ENCODE measurements at regions not wholly inside any gene's neighbourhood (a gene's known extent, or its start where the extent isn't known, plus 50 kb on each side); places are given as distances from the start of the nearest gene placed in this dataset.

DNA sequence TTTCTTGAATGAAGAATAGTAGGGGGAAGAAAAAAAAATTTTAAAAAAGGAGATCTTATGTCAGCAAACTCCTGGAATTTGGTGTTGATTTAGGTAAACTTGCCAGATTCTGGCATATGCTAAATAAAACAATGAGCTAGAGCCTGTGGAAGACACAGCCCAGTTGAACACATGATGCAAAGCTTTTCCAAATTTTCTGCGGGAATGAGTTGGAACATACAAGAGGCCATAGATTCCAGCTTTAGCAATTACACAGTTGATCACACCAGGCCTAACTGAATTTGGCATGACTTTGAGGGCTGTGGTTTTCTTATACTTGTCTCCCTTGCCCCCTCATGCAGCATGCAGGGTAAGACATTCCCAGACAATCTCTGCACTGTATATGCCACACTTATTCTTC lies 297.0 kb downstream of the SH3GL2 start:
- no peaks in the 10 kb centered on the region for H3K4me1 ChIP-seq (ENCODE audit: control insufficient read depth, extremely low read depth, insufficient read depth, low read length)
- no peak overlapping the region for H3K4me3 ChIP-seq (replicated peaks in 1 of 4; ENCODE audit: control extremely low read depth in 1 of 4, insufficient read depth in 1 of 4, low read depth in 3 of 4, low read length in 4 of 4)
- no peak for DNase-seq (ENCODE audit: low read depth in 2 of 2)
- no peak overlapping the region for H2AFZ ChIP-seq (ENCODE audit: low read length)
- H3K27me3 ChIP-seq (ENCODE audit: control insufficient read depth, insufficient read depth, low read length): no peaks in the 10 kb centered on the region
- no peak for TF ChIP-seq EZH2 (IDR thresholded peaks at IDR 0.05; ENCODE audit: low read length, missing control alignments)
- TF ChIP-seq, protein P1, sequence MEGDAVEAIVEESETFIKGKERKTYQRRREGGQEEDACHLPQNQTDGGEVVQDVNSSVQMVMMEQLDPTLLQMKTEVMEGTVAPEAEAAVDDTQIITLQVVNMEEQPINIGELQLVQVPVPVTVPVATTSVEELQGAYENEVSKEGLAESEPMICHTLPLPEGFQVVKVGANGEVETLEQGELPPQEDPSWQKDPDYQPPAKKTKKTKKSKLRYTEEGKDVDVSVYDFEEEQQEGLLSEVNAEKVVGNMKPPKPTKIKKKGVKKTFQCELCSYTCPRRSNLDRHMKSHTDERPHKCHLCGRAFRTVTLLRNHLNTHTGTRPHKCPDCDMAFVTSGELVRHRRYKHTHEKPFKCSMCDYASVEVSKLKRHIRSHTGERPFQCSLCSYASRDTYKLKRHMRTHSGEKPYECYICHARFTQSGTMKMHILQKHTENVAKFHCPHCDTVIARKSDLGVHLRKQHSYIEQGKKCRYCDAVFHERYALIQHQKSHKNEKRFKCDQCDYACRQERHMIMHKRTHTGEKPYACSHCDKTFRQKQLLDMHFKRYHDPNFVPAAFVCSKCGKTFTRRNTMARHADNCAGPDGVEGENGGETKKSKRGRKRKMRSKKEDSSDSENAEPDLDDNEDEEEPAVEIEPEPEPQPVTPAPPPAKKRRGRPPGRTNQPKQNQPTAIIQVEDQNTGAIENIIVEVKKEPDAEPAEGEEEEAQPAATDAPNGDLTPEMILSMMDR (conservative IDR thresholded peaks at IDR 0.05 in 1 of 2, IDR thresholded peaks at IDR 0.05 in 1 of 2; ENCODE audit: low read depth in 1 of 2, low read length in 2 of 2): no peak
- no peaks in the 10 kb centered on the region for H4K20me1 ChIP-seq (ENCODE audit: control insufficient read depth, extremely low read depth, insufficient read depth, low read length)
- no peaks in the 10 kb centered on the region for H3K9me3 ChIP-seq (ENCODE audit: control insufficient read depth, insufficient read depth, low read depth, low read length)
- H3K27ac ChIP-seq (ENCODE audit: insufficient read depth, low read length): no peak overlapping the region
- H3K36me3 ChIP-seq (ENCODE audit: control insufficient read depth, insufficient read depth, low read length): no peaks in the 10 kb centered on the region
- no peak overlapping the region for H3K9ac ChIP-seq (ENCODE audit: insufficient read depth, low read length)
- H3K79me2 ChIP-seq (ENCODE audit: control insufficient read depth, insufficient read depth, low read length): no peaks in the 10 kb centered on the region
- no peak overlapping the region for H3K4me2 ChIP-seq (ENCODE audit: extremely low read depth, insufficient read depth, low read length)

DNA sequence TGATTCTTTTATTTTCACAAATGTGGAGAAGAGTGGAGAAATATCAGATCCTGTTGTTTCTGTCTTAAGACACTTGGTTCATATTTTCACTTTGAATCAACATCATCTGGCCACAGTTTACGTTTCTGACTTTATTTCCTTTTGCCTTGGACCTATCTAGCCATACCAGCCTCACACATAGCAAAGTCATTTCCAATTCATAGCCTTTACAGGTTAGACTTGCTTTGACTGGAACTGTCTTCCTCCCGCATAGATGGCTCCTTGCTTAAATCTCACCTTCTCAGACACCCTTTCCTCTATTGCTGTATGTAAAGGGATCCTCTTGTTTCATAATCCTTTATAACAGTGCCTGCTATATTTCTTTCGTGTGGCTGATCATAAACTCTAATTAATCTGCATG lies 297.8 kb downstream of the SH3GL2 start:
- no peaks in the 10 kb centered on the region for H3K4me1 ChIP-seq (ENCODE audit: control insufficient read depth, extremely low read depth, insufficient read depth, low read length)
- TF ChIP-seq, protein P1 (conservative IDR thresholded peaks at IDR 0.05 in 1 of 2, IDR thresholded peaks at IDR 0.05 in 1 of 2; ENCODE audit: low read depth in 1 of 2, low read length in 2 of 2): no peak
- TF ChIP-seq EZH2 (IDR thresholded peaks at IDR 0.05; ENCODE audit: low read length, missing control alignments): no peak
- H4K20me1 ChIP-seq (ENCODE audit: control insufficient read depth, extremely low read depth, insufficient read depth, low read length): no peaks in the 10 kb centered on the region
- H3K27ac ChIP-seq (ENCODE audit: insufficient read depth, low read length): no peak overlapping the region
- no peaks in the 10 kb centered on the region for H3K27me3 ChIP-seq (ENCODE audit: control insufficient read depth, insufficient read depth, low read length)
- no peak overlapping the region for H3K9ac ChIP-seq (ENCODE audit: insufficient read depth, low read length)
- H3K4me2 ChIP-seq (ENCODE audit: extremely low read depth, insufficient read depth, low read length): no peak overlapping the region
- H3K4me3 ChIP-seq (replicated peaks in 1 of 4; ENCODE audit: control extremely low read depth in 1 of 4, insufficient read depth in 1 of 4, low read depth in 3 of 4, low read length in 4 of 4): no peak overlapping the region
- H3K36me3 ChIP-seq (ENCODE audit: control insufficient read depth, insufficient read depth, low read length): no peaks in the 10 kb centered on the region
- H3K79me2 ChIP-seq (ENCODE audit: control insufficient read depth, insufficient read depth, low read length): no peaks in the 10 kb centered on the region
- H2AFZ ChIP-seq (ENCODE audit: low read length): no peak overlapping the region
- DNase-seq (ENCODE audit: low read depth in 2 of 2): no peak
- no peaks in the 10 kb centered on the region for H3K9me3 ChIP-seq (ENCODE audit: control insufficient read depth, insufficient read depth, low read depth, low read length)

DNA sequence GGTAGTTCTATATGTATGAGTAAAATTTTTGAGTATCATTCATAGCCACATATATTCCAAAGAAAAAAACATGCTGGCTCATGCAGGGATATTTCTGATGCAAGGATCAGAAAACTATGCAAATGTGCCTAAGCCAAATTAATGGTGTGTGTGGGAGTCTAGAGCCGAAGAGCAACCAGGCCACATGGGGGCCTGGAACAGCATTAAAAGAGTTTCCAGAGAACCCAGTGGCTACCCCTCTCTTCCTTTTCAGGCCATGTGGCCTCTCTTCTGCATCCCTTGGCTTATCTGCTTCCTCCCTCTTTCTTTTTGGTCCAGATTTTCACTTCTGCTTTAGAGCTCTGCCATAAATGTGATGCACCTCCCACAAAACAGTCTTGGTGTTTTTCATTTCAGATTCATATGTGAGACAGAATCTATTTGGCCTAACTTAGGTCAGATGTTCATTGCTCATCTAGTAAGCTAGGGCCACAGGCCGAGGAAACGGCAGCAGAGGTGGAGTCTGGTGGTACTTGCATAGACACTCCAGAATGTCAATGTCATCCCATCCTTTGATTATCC lies 300.0 kb downstream of the SH3GL2 start:
- no peak overlapping the region for H3K4me3 ChIP-seq (replicated peaks in 1 of 4; ENCODE audit: control extremely low read depth in 1 of 4, insufficient read depth in 1 of 4, low read depth in 3 of 4, low read length in 4 of 4)
- no peaks in the 10 kb centered on the region for H3K4me1 ChIP-seq (ENCODE audit: control insufficient read depth, extremely low read depth, insufficient read depth, low read length)
- H3K9ac ChIP-seq (ENCODE audit: insufficient read depth, low read length): no peak overlapping the region
- TF ChIP-seq, protein P1 (conservative IDR thresholded peaks at IDR 0.05 in 1 of 2, IDR thresholded peaks at IDR 0.05 in 1 of 2; ENCODE audit: low read depth in 1 of 2, low read length in 2 of 2): no peak
- no peak for TF ChIP-seq EZH2 (IDR thresholded peaks at IDR 0.05; ENCODE audit: low read length, missing control alignments)
- no peak overlapping the region for H2AFZ ChIP-seq (ENCODE audit: low read length)
- no peak overlapping the region for H3K27ac ChIP-seq (ENCODE audit: insufficient read depth, low read length)
- no peaks in the 10 kb centered on the region for H3K79me2 ChIP-seq (ENCODE audit: control insufficient read depth, insufficient read depth, low read length)
- no peak for DNase-seq (ENCODE audit: low read depth in 2 of 2)
- no peaks in the 10 kb centered on the region for H4K20me1 ChIP-seq (ENCODE audit: control insufficient read depth, extremely low read depth, insufficient read depth, low read length)
- no peaks in the 10 kb centered on the region for H3K9me3 ChIP-seq (ENCODE audit: control insufficient read depth, insufficient read depth, low read depth, low read length)
- H3K4me2 ChIP-seq (ENCODE audit: extremely low read depth, insufficient read depth, low read length): no peak overlapping the region
- no peaks in the 10 kb centered on the region for H3K27me3 ChIP-seq (ENCODE audit: control insufficient read depth, insufficient read depth, low read length)
- no peaks in the 10 kb centered on the region for H3K36me3 ChIP-seq (ENCODE audit: control insufficient read depth, insufficient read depth, low read length)
